ENCODE measurements at regions not wholly inside any gene's neighbourhood (a gene's known extent, or its start where the extent isn't known, plus 50 kb on each side); places are given as distances from the start of the nearest gene placed in this dataset.
"Not testable (repeated sequence)": the region's sequence is repeated elsewhere in the genome, so short reads cannot be mapped to it uniquely, and the experiment has no call there.

DNA sequence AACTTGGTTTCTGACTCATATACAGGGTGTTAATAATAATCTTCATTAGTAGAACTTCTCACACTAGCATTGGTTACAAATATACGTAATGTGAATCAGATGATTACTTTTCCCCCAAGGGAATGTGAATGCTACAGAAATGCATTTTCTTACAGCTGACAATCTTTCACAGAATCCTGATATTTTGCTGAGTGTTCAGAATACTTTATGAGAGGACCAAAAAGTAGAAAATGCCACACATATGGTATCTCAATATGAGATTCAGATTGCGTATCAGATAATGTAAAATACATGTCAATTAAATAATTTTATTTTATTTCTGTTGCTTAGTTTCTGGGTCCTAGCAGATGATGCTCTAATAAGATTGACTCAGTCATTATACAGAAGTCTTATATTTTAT lies 979.9 kb upstream of the GBE1 start:
- DNase-seq: no peak

DNA sequence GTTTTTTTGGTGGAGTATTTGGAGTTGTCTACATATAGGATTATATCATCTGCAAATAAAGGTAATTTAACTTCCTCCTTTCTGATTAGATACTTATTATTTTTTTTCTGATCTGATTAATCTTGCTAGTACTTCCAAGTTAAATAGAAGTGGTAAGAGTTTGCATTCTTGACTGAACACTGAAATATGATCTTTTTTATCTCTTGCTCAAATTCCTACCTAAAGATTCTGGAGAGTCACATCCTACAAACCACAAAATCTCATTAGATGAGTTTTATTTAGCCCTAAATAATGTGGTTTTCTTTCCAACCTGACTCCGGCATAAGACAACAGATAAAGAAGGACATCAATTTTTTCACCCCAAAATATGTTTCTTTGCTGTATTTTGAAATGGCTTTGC lies 977.9 kb upstream of the GBE1 start:
- no peak for DNase-seq

DNA sequence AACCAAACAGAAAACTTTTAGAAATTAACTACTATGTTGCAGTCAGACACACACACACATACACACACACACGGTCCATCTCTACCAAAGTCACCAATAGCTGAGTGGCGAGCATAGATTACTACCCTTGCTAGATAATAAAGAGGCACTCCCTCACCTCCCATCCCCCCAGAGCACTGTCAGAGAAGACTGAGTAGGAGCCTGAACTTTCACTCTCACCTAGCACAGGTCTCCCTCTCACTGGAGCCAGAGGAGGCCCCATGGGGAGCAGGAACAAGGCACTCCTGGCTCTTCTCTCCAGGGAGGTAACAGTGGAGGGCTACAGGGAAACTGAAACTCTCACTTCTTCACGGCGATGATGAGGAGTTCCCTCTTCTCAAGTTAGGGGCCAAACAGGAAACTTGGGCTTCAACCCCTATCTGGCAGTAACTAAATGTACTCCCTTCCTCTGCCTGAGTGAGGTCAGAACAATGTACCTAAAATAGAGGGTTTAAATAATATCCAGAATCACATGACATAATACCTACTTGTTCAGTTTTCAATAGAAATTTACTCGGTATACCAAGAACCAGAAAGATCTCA lies 975.3 kb upstream of the GBE1 start:
- DNase-seq: no peak

DNA sequence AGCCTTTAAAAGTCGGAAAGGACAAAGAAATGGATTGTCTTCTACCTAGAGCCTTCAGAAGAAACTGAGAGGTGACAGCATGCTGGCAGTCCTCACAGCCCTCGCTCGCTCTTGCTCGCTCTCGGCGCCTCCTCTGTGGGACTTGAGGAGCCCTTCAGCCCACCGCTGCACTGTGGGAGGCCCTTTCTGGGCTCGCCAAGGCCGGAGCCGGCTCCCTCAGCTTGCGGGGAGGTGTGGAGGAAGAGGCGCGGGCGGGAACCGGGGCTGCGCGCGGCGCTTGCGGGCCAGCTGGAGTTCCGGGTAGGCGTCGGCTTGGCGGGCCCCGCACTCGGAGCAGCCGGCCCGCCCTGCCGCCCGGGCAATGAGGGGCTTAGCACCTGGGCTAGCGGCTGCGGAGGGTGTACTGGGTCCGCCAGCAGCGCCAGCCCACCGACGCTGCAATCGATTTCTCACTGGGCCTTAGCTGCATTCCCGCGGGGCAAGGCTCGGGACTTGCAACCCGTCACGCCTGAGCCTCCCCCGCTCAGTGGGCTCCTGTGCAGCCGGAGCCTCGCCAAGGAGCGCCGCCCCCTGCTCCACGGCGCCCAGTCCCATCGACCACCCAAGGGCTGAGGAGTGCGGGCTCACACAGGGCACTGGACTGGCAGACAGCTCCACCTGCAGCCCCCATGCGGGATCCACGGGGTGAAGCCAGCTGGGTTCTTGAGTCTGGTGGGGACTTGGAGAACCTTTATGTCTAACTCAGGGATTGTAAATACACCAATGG lies 953.8 kb upstream of the GBE1 start:
- no peak for DNase-seq

DNA sequence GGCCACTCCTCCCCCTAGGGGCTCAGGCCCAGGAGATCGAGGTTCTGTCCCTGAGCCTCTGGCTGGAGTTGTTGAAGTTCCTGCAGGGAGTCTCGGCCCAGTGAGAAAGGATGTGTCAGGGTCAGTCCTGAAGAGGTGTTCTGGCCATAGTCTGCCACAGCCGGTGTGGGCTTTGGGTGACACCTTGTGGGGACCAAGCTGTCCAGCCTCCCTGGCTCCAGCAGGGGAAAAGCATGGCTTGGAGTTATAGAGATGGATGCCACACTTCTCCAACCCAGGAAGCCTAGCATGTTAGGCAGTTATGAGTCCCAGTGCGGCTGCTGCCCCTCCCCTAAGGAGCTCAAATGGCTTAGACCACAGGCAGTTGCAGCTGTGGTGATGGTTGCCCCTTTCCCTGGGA lies 945.6 kb upstream of the GBE1 start:
- DNase-seq: no peak

DNA sequence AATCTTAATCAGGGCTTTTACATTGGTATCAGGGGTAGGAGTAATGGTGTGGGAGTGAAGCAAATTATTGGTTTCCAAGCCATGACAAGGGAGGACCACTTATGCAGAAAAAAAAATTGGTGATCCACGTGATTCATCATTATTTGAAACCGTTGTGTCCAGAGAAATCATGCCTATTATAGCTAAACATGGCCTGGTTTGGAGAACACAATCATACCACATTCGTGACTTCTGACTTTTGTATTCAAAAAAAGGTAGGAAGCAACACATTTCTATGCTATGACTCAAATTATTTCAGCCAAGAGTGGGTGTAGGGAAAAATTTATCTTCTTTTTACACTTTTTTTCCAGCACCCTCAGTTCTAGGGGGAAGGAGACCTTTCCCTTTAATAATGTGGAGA lies 924.3 kb upstream of the GBE1 start:
- no peak for DNase-seq

DNA sequence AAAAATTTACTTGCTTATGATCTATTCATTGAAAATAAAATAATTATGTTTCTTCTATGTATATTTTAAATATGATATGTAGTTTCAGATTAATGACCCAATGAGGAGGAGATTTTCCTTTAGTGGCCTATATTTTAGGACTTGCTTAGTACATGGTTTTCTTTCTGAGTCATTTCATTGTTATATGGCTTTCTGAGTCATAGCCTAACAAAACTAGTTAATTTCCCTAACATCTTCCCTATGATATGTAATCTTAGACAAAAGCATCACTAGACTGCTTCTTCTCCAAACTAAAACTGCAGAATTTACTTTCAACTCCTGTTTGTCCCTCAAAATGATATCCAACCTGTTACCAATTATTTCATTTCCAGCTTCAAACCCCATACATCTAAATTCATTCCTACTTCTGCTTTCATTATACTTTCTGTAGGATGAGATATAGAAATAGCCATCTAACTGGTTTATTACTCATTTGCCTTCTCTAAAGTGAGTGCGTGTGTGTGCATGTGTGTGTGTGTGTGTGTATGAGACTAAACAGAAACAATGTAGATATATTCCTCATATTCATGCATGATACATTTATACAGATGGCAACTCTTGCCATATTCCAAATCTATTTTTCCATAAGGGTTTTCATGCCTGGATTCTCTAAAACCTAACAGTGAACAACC lies 915.0 kb upstream of the GBE1 start:
- no peak for DNase-seq

DNA sequence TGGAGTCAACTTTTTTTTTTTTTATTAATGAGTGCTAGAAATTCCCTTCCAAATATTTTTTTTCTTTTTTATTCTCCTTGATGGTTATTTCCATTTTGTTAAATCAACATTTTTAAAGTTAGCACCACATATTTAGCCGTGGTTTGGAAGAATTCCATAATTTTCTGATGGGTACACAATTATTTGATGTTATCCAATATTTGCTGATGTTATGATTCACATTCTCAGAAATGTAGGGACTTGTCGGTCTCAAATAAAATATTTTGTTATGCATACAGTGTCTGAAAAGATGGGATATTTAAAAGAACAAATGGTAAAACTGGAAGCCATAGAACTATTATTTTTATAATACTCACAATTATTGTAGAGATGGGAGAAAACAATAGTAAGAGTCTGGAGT lies 911.5 kb upstream of the GBE1 start:
- DNase-seq: no peak

DNA sequence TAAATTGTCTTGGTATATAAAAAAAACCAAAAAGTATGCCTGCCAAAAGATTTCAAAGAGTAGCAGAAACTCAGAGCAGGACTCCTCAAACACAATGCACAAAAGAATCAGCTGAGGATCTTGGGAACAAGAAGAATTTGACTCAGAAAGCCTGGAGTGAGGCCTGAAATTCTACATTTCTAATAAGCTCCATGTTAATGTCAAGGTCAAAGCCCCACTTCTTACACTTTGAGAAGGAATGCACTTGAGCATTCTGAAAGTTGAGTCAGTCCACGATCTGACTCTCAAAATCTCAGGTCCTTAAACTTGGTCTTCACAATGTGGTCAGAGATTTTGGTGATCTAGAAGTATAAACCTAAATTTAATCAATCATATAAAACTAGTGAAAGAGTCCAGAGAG lies 910.0 kb upstream of the GBE1 start:
- DNase-seq: no peak

DNA sequence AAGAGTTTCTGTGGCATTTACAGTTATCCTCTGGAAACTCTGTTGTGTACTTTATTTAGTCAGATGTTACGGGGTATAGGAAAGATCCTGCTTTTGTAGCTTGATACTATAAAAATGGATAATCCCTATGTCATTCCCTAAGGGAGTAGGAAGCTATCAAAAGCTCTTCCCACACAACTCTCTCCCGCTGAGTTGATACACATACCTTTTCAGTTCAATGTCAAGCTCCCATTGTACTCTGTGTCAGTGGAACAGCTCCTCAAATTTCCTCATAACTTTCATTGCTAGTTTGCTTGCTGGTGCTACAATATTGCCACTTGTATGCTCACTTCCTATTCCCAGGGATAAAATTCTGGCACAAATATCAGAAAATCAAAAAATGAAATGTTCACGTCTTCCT lies 893.3 kb upstream of the GBE1 start:
- no peak for DNase-seq

DNA sequence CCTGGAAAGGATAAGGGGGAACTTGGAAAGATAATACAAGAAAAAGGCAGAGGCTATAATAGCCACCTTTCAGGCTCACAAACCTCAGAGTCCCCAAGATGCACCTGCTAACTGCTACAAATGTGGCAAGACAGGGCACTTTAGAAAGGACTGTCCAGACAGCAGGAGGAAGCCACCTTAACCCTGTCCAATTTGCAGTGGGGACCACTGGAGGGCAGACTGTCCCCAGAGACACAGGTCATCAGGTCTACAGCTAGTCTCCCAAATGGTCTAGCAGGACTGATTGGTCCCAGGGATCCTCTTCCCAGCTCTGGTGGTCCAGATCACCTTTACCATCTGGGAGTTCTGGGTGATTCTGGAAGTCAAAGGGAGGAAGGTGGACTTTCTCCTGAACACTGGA lies 882.5 kb upstream of the GBE1 start:
- DNase-seq: no peak

DNA sequence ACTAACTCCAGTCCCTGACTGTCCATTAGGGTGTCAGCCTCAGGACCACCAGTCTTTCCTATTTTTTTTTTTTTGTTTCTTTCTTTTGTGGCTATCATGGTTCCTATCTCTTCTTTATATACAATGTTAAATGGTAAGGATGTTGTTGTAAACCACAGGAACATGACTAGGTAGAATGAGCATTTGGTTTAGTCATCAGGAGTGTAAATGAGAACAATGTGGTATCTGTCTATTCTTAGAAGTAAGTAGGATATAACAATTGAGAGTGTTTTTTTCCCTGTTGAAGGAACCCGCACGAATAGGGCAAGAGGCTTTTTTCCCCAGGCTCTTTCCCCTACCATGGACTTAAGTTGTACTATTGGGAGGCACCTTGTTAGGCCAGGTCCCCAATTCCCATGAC lies 880.3 kb upstream of the GBE1 start:
- no peak for DNase-seq

DNA sequence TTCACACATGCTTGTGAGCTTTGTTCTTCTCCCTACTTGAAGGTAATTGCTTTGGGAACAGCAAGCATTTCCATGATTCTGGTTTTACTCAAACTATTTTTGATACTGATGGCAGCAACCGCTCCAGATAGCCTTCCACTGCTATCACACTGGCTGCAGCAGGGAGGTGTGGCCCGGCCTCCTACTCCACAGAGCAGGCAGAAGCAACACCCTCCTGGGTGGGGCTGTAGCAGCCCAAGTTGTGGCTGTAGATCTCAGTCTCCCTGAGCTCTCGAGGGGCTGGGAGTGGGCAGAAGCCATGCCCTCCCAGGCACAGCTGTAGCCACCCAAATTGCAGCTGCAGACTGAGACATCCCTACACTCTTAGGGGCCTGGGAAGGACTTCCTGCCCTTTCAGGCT lies 878.8 kb upstream of the GBE1 start:
- DNase-seq: no peak

DNA sequence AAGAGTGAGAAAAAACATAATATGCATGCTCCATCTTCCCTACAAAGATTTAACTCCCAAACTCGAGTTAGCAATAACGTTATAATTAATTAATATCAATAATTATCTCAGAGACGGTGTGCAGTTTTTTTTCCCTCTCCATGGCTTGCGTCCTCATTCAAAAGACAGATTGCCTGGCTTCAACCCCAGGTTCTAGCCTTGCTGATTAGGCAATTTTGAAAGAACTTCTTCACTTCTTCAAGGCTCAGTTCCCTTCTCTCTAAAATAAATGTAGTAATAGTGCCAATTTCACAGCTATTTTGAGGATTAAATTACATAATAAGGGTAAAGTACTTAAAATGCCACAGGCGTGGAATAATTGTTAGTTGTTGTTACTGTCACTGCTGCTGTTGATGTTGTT lies 876.1 kb upstream of the GBE1 start:
- no peak for DNase-seq

DNA sequence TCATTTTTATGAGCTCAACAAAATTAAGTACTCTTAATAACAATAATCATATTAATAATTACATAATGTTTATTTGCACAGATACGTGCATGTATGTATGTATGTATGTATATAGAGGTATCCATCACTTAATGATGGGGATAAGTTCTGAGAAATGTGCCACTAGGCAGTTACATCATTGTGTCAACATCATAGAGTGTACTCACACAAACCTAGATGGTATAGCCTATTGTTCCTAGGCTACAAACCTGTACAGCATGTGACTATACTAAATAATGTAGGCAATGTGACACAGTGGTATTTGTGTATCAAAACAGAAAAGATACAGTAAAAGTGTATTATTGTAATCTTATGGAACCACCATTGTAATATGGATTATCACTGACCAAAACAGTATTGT lies 874.7 kb upstream of the GBE1 start:
- DNase-seq: no peak

DNA sequence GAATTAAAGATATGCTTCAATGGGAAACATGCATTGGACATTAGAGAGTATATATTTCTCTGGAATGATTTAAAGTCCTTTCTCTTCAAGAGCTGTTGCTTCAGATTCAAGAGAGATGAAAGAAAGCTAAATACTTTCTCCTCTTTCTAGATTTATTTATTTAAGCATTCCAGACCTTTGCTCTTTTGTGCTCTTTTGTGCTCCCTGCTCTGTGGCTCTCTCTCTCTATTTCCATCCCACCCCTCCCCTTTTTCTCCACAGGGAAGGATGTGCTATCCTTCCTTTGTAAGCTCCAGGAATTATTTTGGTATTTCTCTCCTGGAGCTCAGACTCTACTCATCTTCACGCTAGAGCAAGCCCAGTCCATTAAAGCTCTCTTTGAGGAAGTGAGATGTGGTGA lies 871.9 kb upstream of the GBE1 start:
- no peak for DNase-seq

DNA sequence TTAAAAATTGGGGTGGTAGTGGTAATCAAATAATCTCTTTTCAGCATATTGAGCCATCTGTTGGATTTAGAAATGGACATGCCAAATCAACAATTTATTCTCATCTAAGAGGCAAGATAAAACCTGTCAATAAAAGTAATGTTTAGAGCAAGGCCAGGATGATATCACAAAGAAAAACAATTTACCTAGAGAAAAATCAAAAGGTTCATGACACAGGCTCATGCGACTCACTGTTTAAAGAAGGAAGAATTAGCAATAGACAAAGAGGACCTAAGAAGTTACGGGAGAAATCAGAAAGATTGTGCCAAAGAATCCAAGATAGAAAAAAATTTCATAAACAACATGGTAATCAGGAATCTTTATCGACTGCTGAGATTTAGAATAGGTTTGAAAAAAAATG lies 868.5 kb upstream of the GBE1 start:
- DNase-seq: no peak

DNA sequence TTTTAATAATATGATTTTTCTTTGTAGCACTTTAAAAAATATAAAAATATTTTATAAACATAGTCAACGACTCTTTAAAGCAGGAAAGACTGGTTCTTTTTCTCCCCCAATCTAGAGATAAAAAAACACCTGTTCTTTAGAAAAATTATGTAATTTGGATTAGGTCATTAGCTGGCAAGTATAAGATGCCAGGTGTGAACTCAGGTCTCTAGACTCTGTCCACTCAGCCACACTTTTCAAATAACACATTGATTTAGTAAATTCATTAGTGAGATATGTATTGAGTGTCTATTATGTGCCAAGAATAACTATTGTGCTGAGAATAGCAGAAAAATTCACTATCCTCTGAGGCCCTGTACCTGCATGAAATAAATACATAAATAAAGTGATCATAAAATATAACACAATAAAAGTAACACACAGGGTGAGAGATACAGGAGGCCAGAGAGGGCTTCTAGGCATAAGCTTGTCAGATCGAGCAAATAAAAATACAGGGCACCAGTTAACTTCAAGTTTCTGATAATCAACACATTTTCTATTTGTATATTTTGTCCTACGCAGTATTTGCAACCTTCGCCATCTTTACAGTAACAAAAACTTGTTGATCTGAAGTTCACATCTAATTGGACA lies 867.1 kb upstream of the GBE1 start:
- DNase-seq: no peak

DNA sequence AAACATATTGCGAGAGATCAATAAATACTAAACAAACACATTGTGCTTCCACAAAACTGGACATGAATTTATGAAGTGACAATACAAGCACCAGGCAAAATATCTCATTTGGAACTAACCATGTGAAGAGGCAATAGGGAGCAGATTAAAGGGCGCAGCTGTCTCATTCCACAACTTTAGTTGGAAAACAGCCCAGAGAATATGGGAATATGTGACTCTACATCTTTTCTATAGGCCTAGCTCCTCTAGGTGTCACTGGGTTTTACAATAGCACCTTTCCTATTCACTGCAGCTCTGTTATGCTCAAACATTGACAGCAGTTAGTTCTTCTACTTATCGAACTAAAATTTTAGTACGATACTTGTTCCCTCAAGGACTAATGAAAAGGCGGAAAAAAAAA lies 866.3 kb upstream of the GBE1 start:
- DNase-seq: no peak

DNA sequence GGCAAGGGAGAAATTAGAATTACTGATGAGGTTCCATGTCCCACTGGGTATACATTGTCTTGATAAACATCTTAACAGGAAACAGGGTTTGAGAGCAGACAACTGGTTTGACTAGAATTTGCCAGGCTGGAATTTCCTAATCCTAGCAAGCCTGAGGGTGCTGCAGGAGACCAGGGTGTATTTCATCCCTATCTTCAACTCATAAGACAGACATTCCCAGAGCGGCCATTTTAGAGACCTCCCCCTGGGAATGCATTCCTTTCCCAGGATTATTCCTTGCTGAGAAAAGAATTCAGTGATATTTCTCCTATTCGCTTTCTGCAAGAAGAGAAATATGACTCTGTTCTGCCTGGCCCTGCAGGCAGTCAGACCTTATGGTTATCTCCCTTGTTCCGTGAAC lies 859.3 kb upstream of the GBE1 start:
- DNase-seq: not testable (repeated sequence)

DNA sequence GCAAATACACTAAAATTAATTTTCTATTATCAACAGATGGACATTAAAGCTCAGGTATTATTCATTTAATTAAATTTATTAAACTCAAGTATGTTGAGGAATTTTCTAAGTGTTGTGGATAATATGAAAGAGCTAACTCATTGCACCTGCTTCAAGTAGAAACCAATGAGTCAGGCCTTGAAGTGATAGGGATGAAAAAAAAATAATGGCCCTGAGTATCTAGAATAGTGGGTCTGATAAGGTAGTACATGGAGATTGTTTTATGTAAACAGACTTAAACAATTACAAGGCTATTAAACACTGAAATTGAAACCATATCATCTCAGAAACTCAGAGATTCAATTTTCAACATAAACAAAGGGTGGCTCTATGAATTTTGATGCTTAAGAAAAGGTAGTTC lies 857.1 kb upstream of the GBE1 start:
- no peak for DNase-seq

DNA sequence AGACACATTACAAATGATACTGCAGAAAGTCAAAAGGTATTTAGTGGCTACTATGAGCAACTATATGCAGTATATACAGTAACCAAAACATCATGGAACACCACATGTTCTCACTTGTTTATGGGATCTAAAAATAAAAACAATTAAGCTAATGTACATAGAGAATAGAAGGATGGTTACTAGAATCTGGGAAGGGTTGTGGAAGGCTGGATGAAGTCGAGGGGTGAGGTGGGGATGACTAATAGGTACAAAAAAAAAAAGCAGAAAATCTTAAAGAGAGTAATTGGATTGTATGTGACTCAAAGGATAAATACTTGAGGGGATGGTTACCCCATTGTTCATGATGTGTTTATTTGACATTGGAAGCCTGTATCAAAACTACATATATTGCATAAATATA lies 848.8 kb upstream of the GBE1 start:
- DNase-seq: no peak

DNA sequence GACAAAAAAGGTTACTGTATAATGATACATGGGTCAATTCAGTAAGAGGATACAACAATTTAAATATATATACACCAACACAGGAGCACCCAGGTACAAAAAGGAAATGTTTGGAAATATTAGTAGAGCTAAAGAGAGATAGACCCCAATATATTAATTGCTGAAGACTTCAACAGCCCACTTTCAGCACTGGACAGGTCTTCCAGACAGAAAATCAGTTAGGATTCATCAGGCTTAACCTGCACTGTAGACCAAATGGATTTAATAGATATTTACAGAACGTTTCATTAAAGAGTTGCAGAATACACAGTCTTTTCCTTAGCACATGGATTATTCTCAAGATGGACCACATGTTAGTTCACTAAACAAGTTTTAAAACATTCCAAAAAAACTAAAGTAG lies 845.9 kb upstream of the GBE1 start:
- DNase-seq: no peak

DNA sequence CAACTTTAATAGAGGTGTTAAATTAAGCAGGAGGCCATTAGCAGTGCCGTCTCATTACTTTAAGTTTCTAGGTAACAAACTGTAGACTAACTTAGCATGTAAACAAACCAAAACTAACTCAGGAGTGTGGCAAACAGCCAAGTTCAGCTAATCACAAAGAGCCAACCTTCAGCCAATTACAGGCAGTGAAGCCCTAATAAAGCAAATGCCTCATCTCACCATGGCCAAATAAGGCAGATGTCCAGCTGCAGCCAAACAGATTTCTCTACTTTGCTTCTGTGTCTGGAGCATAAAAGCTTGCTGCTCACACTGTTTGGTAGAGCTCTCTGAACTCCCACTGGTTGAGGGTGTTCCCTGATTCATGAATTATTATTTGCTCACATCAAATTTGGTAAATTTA lies 835.4 kb upstream of the GBE1 start:
- no peak for DNase-seq

Data from activated CD4-positive, alpha-beta T cell treated with anti-CD3 and anti-CD28 coated beads for 48 hours (primary cell).